Right kidney (tissue), 1 donor: ENCODE measurements at regions not wholly inside any gene's neighbourhood (a gene's known extent, or its start where the extent isn't known, plus 50 kb on each side); places are given as distances from the start of the nearest gene placed in this dataset.

Experiments used
- DNase-seq: peaks from one replicate; pipeline ENCODE4 v3.0.0-alpha.2; 2016

DNA sequence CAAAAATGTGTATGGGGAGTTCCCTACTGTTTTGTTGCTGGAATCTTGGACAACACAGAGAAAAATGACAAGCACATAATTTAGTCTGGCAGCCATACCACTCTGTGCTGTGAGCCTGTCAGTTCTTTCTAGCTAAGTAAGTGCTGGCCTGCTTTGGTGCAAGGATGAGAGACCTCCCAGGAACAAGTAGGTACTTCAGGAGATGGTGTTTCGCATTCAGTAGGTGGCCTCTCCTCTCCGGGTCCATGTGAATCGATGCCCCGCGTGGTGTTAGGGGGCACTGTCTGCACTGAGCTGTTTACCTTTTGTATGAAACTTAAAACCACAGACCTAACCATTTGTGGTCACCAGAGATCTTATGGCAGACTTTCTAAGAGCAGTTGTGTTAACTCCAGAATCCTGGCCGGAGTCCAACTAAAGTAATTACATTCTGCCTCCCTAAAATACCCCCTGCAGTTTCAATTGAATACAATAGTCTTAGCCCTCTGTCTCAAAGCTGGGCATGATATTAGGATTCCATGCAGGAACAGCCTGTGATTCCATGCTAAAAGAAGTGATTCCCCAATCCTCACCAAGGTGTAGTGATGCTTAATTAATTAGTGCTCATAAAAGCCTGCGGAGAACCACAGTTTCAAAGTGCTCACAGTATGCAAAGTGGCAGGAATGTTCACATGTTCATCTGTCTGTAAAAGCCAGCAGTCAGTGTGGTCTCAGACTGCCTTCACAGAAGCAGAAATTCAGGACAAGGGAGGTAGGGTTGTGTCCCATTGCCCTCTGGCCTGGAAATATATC lies 64.2 kb downstream of the LLPH start:
- peak; percentile 40 for DNase-seq

DNA sequence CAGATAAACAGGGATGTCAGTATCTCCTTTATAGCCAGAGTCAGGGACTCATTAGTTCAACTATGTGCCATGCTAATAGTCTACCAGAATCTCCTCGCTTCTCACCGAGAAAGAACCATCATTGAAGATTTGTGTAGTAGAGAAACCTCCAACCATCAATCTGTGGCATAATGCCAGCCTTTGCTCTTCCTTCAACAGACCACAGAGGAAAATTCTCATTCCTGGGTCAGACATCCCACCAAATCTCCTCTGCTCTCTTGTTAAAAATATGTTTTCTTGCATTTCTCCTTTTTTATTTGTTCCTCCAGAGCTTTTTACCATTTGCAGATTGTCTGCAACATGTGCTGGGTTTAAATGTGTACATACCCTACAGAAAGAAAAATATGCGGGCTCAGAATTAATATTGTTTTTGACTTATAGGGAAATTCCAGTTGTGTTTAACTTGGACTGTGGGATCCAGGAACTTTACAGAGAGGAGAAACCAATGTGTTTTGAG lies 64.9 kb downstream of the LLPH start:
- no peak for DNase-seq

DNA sequence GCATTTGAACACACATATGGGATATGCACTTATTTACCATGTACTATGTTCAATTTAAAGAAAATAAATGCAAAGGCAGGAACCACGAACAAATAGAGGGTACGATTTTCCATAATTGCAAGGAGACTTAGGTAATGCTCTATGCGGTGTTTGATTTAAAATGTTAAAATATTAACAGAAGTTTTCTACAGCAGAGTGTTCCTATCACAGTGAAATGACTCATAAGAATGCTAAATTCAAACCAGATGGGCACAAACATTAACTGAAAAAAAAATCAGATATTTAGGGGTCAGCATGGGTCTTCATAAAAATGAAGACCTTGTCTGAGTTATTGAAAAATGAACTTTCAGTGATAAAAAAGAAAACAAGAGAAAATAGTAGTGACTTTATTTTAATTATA lies 65.4 kb downstream of the LLPH start:
- no peak for DNase-seq

DNA sequence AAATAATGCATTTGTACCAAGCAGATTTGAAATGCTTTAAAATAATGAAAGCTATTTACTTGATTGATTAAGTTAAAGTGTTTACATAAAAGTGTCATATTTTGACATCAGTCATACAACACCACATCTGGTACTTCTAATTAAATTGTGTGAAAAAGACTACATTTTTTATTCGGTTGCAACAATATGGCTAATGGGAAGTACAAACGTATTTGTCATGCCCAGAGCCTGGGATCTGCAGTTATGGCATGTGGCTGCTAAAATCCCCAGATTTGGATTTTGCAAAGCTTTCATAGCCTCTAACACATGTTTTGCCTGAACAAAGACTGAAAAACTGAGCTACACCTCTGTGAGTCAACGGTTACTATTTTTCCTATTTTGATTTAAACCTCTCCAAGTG lies 66.6 kb downstream of the LLPH start:
- DNase-seq: no peak

DNA sequence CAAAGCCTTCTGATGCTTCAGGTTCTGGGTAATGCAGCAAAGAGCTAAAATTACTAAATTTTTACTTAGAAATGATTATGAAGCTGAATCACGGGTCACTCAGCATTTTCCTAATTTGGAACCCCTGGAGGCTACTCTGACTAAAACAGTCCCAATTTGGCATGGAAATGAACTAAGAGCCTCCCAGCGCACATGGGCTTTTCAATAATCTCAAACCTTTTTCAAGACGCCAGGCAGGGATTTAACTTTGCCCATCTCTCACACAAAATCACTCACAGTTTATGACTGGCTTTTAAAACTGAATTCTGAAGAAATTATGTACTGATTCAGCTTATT lies 68.3 kb downstream of the LLPH start:
- no peak for DNase-seq

DNA sequence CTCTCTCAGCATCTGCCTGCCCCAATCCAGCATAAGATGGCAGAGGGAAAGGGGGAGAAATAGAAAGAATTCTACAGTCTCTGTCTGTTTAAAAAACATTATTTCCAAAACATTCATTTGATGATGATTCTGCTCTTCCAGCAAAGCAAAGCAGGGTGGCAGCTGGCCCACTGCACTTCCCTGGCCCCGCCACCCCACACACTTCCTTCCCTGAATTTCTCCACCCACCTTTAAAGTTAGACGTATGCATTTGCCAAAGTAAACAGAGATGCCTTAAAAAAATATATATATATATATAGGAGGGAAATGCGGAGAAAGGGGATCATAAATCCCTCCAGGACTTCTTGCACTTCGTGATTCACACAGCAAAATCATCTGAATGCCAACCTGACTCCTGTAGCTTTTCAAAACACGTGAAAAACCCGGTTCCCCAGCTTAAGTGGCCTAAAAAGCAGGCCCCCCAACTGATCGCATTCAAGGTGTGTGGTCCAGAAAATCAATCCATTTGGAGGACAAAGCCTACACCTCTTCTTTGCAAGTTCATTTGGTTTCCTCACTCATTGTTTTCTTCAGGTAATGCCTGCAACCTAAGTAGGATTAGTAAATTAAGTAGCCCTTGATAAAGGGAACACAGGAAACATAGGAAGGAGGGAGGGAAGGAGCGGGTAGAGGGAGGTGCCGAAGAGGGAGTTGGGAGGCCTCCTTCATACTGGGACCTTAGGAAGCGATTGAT lies 68.8 kb downstream of the LLPH start:
- DNase-seq: no peak

DNA sequence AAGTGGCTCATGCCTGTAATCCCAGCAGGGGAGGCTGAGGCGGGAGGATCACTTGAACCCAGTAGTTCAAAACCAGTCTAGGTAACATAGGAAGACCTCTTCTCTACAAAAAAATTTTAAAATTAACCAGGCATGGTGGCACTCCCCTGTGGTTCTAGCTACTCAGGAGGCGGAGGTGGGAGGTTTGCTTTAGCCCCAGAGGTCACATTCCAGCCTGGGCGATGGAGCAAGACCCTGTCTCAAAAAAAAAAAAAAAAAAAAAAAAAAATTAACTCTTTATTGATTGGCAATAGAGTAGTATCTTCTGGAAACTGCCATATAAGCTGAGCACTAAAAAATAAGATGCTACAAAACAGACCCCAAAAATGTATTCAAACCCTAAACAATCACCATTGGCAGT lies 69.5 kb downstream of the LLPH start:
- DNase-seq: no peak

DNA sequence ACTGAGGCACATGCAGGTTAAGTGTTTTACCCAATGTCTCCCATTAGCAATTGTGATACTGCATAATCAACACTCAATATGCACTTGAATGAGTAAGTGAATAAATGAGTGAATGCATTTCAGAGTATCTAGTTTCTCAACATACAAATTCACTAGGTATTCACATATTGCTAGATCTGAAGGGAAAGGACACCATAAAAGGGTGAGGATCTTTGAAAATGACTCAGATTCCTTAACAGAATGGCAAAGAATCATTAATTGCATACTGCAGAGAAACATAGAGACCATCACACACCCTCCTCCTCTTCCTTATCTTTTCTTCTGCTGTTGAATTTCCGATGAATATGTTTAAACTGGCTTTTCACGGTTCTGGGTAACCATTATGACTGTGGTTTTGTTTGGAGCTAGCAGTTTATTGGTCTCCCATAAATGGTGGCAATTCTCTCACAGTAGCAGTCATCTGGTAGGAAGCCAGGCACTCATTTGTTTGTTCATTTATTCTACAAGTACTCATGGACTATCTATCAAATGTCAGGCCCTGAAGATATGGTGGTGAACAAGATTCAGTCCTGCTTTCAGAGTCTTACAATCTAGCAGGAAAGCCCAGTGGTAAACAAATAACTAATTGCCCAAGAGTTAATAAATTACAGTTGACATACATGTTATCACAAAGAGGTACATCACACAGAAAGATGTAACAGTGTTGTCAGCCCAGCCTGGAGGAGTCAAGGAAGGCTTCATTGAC lies 70.2 kb downstream of the LLPH start:
- DNase-seq: no peak

DNA sequence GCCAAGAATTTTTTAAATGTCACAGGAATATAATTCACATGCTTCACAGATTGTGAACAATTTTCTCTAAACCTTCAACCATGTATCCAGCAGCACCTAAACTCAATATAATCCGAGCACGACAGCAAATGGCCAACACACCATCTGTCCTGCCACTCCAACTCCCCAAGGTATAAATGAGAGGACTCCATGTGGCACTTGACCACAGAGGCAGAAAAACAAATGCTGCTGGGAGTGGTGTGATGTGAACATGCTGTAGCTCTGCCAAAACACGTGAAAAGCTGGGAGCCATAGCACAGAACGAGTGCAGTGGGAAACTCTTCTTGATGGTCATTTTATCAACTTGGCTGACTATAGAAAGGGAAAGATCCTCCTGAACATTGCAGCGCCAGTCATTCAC lies 70.9 kb downstream of the LLPH start:
- DNase-seq: no peak

DNA sequence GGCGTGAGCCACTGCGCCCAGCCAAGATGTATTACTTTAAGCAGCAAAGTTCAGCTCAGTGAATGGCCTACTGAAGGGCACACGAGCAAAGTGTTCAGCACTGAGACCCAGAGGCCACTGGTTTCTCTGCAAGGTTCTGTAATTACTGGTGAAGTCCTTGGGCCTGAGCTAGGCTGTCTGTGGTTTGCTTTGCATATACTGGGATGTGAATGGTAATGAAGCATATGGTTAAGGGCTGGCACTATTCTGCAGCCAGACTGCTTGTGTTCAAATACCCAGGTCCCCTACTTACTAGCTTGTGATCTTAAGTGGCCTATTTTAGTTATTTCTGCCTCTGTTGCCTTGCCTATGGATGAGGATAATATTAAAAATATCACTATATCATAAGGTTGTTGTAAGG lies 72.0 kb downstream of the LLPH start:
- DNase-seq: no peak

DNA sequence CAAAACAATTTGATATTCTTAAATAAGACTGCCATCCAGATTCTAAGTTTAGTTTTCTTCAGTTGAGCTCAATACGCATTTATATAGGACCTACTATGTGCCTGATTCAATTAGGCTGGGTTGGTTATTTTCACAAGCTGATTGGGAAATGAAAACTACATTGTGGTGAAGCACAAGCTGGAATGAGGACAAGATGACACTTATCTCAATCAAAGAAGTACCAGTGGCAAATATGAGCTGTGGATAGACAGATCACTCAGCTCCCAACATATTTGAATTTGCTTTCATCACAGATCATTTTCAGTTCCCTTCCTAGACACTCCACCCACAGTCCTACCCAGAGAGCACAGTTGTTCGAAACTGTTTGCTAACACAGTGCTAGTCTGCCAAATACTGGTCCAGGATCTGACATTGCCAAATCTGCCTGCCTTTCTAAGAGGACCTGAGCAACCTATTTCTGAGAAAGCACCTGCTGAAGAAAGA lies 74.7 kb downstream of the LLPH start:
- DNase-seq: no peak

DNA sequence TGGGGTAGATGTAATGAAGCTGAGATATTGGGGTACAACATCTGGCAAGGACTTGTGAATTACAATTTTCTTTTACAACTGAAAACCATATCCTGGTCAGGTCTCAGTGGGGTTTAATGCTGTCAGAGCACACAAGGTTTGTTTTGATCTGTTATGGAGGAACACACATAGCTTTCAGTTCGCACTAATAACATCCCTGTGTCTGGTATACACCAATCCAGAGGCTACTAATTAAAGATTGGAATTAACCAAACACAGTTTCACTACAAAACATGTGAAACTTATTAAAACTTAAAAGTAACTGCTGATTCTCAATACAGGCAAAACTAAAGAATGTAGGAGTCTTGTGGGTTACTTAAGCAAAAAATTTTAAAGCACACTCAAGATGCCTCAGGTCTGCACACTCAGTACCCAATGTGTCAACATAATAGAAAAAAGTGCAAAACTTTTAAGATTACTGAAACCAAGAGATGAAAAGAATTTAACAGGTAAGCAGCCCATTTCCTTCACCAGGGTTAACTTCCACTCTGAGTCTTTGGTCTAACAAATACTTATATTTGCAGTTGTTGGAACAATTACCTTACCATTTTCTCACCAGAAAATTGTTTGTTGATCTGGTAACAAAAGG lies 77.4 kb downstream of the LLPH start:
- DNase-seq: no peak

DNA sequence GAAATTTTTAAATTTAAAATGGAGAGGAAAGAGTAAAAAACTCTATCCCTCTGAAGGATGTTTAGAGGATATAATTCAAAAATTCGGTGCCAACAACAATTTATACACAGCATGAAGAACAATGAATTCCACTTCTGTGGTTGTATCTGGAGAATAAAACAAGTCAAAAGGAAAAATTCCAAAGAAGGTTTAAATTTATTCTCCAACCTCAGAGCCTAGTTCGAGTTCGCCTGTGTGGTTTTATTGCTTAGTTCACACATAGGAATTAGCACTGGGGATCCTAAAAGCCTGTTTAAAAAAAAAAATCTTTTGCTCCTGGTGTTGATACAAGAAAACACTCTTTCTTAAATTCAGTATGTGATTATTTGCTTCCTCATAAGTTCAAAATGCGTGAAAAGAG lies 79.2 kb downstream of the LLPH start:
- no peak for DNase-seq

DNA sequence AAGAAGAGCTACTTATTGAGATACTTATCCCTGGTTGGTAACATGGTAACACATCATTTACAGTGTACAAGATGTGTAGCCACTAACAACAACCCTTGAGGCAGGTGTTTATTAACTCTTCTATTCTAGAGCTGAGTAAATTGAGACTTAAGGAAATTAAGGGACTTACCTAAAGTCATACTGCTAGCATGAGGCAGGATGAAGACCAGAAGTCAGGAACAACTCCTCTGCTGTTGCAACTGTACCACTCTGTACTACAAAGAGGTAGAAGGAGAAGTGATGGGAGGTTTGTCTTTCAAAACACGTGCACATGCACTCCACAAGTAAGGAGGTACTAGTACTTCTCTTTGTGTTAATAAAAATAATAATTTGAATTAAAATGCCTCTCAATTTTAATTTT lies 79.9 kb downstream of the LLPH start:
- DNase-seq: no peak

DNA sequence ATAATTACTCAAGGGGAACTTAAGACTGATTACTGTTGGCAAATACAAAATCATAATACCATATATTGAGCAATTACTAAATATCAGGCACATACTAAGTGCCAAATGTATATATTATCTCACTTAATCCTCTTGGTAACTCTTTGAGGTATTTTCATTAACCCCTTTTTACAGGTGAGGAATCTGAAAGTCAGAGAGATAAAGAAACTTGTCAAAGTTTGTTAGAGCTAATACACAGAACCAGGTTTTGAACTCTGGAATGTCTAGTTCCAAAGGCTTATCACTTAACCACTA lies 80.3 kb downstream of the LLPH start:
- DNase-seq: no peak

DNA sequence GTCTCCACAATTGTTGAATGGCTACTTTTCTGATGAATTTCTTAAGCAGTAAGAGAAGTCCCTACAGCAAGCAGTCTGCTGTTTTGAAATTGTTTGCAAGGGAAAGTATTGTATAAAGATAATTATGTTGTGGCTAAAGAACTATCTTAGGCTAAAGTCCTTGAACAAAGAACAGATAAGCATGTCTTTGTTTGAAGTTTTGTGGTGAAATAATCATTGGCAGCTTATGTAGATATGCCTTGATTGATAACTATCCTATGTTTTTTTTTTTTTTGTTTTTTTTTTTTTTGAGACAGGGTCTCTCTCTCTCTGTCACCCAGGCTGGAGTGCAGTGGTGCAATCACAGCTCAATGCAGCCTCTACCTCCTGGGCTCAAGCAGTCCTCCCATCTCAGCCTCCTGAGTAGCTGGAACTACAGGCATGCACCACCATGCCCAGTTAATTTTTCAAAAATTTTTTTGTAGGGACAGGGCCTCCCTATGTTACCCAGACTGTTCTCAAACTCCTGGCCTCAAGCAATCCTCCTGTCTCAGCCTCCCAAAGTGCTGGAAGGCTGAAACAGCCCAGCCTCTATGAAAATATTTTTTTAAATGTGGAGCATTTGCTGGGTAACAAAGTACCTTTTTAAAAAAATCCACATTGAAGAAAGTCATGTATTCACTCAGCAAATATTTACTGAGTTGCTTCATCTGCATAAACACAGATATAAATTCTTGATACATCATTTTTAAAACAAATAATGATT lies 80.8 kb downstream of the LLPH start:
- no peak for DNase-seq

DNA sequence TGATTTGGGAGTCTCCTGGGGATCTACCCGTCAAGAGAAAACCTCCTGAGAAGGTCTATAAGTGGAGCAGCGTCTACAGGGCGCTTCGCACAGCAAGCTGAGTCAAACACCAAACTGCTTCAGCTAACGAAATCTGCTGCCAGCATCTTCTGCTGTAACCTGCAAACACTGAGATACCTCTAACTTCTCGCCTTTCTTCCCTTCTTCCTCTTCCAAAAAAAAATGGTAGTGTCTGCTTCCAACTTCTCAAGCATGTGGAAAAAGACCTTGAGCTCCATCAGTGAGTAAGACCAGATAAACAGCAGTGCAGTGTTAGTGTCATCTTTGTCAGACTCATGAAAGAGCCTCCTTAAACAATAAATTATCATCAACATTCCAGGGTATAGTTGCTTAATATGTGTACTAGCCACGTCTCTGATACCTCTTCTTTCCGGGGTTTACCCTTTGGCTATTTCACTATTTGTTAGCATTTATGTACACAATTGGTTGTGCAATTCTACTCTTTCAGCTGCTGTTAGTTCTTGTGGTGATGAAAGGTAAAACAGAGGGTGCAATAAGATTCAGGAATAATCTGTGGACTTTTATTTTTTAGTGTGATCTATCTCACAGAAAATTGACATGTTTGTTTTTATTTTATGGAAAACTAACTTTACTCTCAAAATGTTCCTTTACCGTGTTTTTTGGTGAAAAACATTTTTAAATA lies 81.6 kb downstream of the LLPH start:
- no peak for DNase-seq

DNA sequence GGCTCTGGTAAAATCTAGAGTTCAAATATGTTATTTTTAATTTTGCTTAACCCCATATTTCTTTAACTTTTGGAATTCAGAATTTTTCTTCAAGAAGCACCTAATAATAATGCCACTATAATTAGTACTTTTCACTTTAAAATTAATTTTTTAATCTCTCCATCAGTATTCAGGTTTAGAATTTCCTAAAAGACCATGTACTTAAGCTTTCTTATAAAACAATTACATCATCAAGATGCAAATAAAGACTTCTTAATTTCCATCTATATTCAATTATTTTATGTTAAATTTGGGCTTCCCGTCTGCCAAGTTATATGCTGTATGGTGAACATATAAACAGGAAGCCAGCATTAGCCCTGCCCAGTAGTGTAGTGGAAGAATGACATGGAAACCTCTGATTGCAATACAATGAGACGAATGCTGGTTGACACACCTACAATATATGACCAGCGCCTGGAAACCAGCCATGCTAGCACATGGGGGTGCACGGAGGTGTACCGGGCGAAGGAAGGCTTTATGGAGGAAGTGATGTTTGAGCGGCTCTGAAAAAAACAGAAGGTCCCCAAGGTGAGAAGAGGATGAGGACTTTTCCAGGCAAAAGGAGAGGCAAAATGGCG lies 82.2 kb downstream of the LLPH start:
- no peak for DNase-seq

DNA sequence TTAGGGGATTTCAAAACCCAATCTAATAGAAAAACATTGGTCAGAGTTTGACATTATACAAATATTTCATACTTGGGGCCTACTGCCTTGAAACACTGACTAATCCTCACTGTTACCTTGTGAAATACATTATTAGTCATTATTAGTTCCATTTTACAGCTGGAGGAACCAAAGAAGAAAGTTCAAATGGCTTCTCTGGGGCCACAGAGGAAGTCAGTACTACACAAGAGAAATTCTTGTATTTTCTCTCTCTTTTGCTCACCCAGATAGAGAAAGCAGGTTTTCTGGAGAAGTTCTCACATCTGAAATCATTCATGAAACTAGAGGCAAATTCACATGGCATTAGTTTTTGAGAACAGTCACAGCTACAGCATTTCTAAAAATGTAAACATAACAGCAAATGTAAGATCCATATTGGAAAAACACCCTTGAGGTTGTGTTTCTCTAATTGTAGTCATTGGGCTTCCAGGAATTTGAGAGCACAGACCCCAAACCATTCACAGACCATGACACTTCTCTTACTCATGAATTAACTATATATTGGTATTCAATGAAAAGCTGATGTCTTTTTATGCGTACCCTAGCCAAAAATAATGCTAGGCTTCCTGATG lies 83.0 kb downstream of the LLPH start:
- DNase-seq: no peak

DNA sequence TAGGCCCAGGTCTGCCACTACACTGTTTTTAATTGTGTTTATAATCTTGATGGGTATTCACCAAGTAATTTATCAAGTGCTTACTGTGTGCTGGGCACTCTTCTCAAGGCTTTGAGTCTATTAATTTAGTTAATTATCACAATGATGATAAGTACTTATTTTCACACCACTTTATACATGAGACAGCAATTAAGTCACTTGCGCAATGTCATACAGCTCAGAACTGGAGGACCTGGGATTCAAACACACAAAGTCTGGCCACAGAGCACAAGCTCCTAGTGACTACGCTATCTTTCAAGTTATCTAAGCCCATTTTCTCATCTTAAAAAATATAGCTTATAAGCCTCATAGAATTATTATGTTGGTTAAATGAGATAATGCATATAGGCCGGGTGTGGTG lies 85.0 kb downstream of the LLPH start:
- no peak for DNase-seq

DNA sequence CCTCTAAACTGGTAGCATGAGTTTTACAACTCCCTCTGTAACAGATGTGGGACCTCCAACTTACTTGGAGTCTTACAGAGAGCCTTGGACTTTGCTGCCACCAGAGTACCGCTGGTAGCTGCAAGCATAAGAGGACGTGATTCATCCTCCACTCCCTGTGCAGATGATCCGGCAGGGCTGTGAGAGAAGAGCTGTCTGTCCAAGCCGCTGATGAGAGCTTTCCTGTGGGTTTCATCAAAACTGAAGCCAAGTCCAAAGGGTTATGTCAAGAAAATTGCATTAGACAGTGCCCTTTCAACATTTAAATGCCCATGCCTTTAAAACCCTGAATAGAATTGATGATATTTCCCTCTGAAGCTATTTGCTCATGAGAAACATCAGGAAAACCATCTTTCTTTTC lies 85.8 kb downstream of the LLPH start:
- DNase-seq: no peak
